ENCODE measurements at regions not wholly inside any gene's neighbourhood (a gene's known extent, or its start where the extent isn't known, plus 50 kb on each side); places are given as distances from the start of the nearest gene placed in this dataset.

DNA sequence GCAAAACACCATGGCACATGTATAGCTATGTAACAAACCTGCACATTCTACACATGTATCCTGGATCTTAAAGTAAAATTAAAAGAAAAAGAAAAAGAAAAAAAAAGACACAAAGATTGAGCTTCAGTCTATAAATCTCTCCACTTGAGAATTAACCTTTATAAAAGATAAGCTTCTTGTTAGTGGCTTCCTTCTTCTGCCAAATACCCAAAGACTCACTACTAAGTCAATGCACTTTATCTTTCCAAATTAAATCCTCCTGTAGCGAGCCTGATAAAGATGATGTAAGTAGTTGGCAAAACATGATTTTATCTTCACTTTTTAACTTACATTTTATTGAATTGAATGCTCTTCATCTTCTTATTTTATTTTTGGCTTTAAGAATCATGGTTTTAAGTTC, 349.9 kb downstream of the TRIB2 start:
- H3K27ac ChIP-seq (replicated peaks), result no peak overlapping the region
- no peaks in the 10 kb centered on the region for H3K27me3 ChIP-seq (ENCODE audit: insufficient read depth, poor library complexity, severe bottlenecking)
- TF ChIP-seq, protein P1, sequence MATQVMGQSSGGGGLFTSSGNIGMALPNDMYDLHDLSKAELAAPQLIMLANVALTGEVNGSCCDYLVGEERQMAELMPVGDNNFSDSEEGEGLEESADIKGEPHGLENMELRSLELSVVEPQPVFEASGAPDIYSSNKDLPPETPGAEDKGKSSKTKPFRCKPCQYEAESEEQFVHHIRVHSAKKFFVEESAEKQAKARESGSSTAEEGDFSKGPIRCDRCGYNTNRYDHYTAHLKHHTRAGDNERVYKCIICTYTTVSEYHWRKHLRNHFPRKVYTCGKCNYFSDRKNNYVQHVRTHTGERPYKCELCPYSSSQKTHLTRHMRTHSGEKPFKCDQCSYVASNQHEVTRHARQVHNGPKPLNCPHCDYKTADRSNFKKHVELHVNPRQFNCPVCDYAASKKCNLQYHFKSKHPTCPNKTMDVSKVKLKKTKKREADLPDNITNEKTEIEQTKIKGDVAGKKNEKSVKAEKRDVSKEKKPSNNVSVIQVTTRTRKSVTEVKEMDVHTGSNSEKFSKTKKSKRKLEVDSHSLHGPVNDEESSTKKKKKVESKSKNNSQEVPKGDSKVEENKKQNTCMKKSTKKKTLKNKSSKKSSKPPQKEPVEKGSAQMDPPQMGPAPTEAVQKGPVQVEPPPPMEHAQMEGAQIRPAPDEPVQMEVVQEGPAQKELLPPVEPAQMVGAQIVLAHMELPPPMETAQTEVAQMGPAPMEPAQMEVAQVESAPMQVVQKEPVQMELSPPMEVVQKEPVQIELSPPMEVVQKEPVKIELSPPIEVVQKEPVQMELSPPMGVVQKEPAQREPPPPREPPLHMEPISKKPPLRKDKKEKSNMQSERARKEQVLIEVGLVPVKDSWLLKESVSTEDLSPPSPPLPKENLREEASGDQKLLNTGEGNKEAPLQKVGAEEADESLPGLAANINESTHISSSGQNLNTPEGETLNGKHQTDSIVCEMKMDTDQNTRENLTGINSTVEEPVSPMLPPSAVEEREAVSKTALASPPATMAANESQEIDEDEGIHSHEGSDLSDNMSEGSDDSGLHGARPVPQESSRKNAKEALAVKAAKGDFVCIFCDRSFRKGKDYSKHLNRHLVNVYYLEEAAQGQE (IDR thresholded peaks at IDR 0.05; ENCODE audit: insufficient replicate concordance, low read depth), result no peak
- TF ChIP-seq POLR2AphosphoS5 (IDR thresholded peaks at IDR 0.05; ENCODE audit: low read depth) (no peak), GABPA (IDR thresholded peaks at IDR 0.05; ENCODE audit: low read depth) (no peak), SPI1 (IDR thresholded peaks at IDR 0.05; ENCODE audit: borderline replicate concordance, low read depth) (no peak)
- TF ChIP-seq, protein P2, sequence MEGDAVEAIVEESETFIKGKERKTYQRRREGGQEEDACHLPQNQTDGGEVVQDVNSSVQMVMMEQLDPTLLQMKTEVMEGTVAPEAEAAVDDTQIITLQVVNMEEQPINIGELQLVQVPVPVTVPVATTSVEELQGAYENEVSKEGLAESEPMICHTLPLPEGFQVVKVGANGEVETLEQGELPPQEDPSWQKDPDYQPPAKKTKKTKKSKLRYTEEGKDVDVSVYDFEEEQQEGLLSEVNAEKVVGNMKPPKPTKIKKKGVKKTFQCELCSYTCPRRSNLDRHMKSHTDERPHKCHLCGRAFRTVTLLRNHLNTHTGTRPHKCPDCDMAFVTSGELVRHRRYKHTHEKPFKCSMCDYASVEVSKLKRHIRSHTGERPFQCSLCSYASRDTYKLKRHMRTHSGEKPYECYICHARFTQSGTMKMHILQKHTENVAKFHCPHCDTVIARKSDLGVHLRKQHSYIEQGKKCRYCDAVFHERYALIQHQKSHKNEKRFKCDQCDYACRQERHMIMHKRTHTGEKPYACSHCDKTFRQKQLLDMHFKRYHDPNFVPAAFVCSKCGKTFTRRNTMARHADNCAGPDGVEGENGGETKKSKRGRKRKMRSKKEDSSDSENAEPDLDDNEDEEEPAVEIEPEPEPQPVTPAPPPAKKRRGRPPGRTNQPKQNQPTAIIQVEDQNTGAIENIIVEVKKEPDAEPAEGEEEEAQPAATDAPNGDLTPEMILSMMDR (IDR thresholded peaks at IDR 0.05; ENCODE audit: insufficient read depth, low read length), result no peak
- H3K4me3 ChIP-seq (replicated peaks; ENCODE audit: insufficient read depth, low read length), result no peak overlapping the region
- DNase-seq (ENCODE audit: low read depth in 1 of 2, low spot score in 1 of 2), result no peak

DNA sequence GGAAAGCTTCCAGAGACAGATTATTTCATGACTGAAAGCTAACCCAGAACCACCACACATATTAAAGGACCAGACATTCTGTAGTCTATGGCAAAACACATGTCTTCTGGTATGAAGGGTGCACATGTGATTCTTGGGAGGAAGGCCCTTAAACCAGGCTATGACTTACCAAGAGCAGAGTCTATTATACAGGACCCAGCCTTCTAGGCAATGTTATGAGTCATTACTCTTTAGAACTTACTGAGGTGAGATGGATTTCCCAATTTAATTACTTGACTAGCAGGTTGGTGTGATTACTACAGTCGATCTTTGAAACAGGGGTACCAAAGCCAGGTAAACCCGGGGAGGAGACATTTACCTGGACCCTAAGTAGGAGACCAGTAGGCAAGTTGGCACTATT, 350.8 kb downstream of the TRIB2 start:
- Histone ChIP-seq H3K27me3 (ENCODE audit: insufficient read depth, poor library complexity, severe bottlenecking) (no peaks in the 10 kb centered on the region), H3K27ac (replicated peaks) (no peak overlapping the region), H3K4me3 (replicated peaks; ENCODE audit: insufficient read depth, low read length) (no peak overlapping the region)
- DNase-seq (ENCODE audit: low read depth in 1 of 2, low spot score in 1 of 2), result no peak
- TF ChIP-seq, protein P1 (IDR thresholded peaks at IDR 0.05; ENCODE audit: insufficient replicate concordance, low read depth), result no peak
- TF ChIP-seq GABPA (IDR thresholded peaks at IDR 0.05; ENCODE audit: low read depth), result no peak
- TF ChIP-seq SPI1 (IDR thresholded peaks at IDR 0.05; ENCODE audit: borderline replicate concordance, low read depth), result no peak
- no peak for TF ChIP-seq POLR2AphosphoS5 (IDR thresholded peaks at IDR 0.05; ENCODE audit: low read depth)
- TF ChIP-seq, protein P2 (IDR thresholded peaks at IDR 0.05; ENCODE audit: insufficient read depth, low read length), result no peak

DNA sequence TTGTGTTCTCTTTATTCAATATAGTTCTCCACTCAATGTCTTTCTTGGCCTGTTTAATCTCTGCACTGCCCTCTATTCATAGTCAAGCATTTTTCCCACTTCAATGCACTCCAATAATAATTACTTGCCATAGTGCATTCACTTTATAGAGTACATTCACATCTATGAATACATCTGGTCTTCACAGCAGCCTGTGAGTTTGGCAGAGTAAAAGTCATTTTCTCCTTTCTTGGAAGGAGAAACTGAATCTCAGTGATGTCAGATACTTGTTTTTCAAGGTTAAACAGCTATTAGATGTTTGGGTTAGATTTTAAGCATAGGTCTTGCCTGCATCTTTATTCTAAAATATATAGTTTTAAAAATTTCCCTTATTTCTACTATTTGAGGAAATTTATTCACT, 373.2 kb downstream of the TRIB2 start:
- TF ChIP-seq, protein P1 (IDR thresholded peaks at IDR 0.05; ENCODE audit: insufficient replicate concordance, low read depth), result no peak
- TF ChIP-seq, protein P2 (IDR thresholded peaks at IDR 0.05; ENCODE audit: insufficient read depth, low read length), result no peak
- TF ChIP-seq SPI1 (IDR thresholded peaks at IDR 0.05; ENCODE audit: borderline replicate concordance, low read depth), result no peak
- no peak for TF ChIP-seq POLR2AphosphoS5 (IDR thresholded peaks at IDR 0.05; ENCODE audit: low read depth)
- no peak for TF ChIP-seq GABPA (IDR thresholded peaks at IDR 0.05; ENCODE audit: low read depth)
- DNase-seq (ENCODE audit: low read depth in 1 of 2, low spot score in 1 of 2), result no peak

More for the DNA sequence above, 373.2 kb downstream of the TRIB2 start:
- Histone ChIP-seq H3K27me3 (ENCODE audit: insufficient read depth, poor library complexity, severe bottlenecking) (no peaks in the 10 kb centered on the region), H3K27ac (replicated peaks) (no peak overlapping the region), H3K4me3 (replicated peaks; ENCODE audit: insufficient read depth, low read length) (no peak overlapping the region)
